GM10266 (cell line): ENCODE measurements at regions not wholly inside any gene's neighbourhood (a gene's known extent, or its start where the extent isn't known, plus 50 kb on each side); places are given as distances from the start of the nearest gene placed in this dataset.

Experiments
- DNase-seq: peaks from one replicate; pipeline ENCODE4 v3.0.0; 2012; ENCODE audit errors: extremely low spot score
- CTCF ChIP-seq: IDR thresholded peaks from 2 replicates; pipeline ENCODE4 v1.5.1; 2012; ENCODE audit warnings: mild to moderate bottlenecking, low read depth; ENCODE audit not compliant: control insufficient read depth, insufficient read depth; ENCODE audit errors: missing control alignments

GRCh38 chr1:29993950-29994349, 729.4 kb downstream of the MATN1 start:
- no peak for DNase-seq
- no peak for TF ChIP-seq CTCF

GRCh38 chr1:29991815-29992214, 731.6 kb downstream of the MATN1 start:
- TF ChIP-seq CTCF, result no peak
- DNase-seq, result no peak

- DNase-seq, result no peak
- TF ChIP-seq CTCF, result no peak
Observed at GRCh38 chr1:29991025-29991424, 732.4 kb downstream of the MATN1 start.

GRCh38 chr1:29990304-29990703, 733.1 kb downstream of the MATN1 start:
- DNase-seq, result no peak
- TF ChIP-seq CTCF, result no peak

- DNase-seq, result no peak
- TF ChIP-seq CTCF, result no peak
Observed at GRCh38 chr1:29986986-29987385, 736.4 kb downstream of the MATN1 start.

- no peak for DNase-seq
- no peak for TF ChIP-seq CTCF
Observed at GRCh38 chr1:29985606-29985945, 737.8 kb downstream of the MATN1 start.

- DNase-seq, result no peak
- no peak for TF ChIP-seq CTCF
Observed at GRCh38 chr1:29984862-29985605, 738.4 kb downstream of the MATN1 start.
